Smooth muscle cell (in vitro differentiated cells): ENCODE measurements at regions not wholly inside any gene's neighbourhood (a gene's known extent, or its start where the extent isn't known, plus 50 kb on each side); places are given as distances from the start of the nearest gene placed in this dataset.

Experiments
- DNase-seq: peaks from one replicate; lab custom pipeline; 2025; ENCODE audit not compliant: unreplicated experiment; lab: John Stamatoyannopoulos, UW
- H2AFZ ChIP-seq: fragments of 200-600 bp; sonication (generic); 2 replicates; pipeline ENCODE4 v1.6.0; 2016; ENCODE audit warnings: antibody characterized with exemption, low read depth, mild to moderate bottlenecking
- H3F3A ChIP-seq: fragments of 200-600 bp; sonication (generic); 2 replicates; pipeline ENCODE4 v1.6.0; 2017; ENCODE audit warnings: antibody characterized with exemption, low read depth
- H3K27ac ChIP-seq: fragments of 200-600 bp; sonication (generic); 2 replicates; pipeline ENCODE4 v1.5.1; 2016; ENCODE audit warnings: low read depth, mild to moderate bottlenecking
- H3K27me3 ChIP-seq: fragments of 200-600 bp; sonication (generic); 2 replicates; pipeline ENCODE4 v1.6.1; 2016; ENCODE audit warnings: low read depth, mild to moderate bottlenecking
- H3K36me3 ChIP-seq: fragments of 200-600 bp; sonication (generic); 2 replicates; pipeline ENCODE4 v1.5.1; 2016; ENCODE audit warnings: low read depth
- H3K4me1 ChIP-seq: fragments of 200-600 bp; sonication (generic); 2 replicates; pipeline ENCODE4 v1.5.1; 2016; ENCODE audit warnings: low read depth
- H3K4me2 ChIP-seq: fragments of 200-600 bp; sonication (generic); 2 replicates; pipeline ENCODE4 v1.6.0; 2016; ENCODE audit warnings: mild to moderate bottlenecking
- H3K4me3 ChIP-seq: fragments of 200-600 bp; sonication (generic); 2 replicates; pipeline ENCODE4 v1.5.1; 2016; ENCODE audit warnings: mild to moderate bottlenecking
- H3K79me2 ChIP-seq: fragments of 200-600 bp; sonication (generic); 2 replicates; pipeline ENCODE4 v1.6.0; 2016; ENCODE audit warnings: low read depth, mild to moderate bottlenecking
- H3K9ac ChIP-seq: fragments of 200-600 bp; sonication (generic); 2 replicates; pipeline ENCODE4 v1.6.0; 2016; ENCODE audit warnings: low read depth
- H3K9me3 ChIP-seq: fragments of 200-600 bp; sonication (generic); replicated peaks from 2 replicates; pipeline ENCODE4 v1.5.1; 2016; ENCODE audit warnings: low read depth
- H4K20me1 ChIP-seq: fragments of 200-600 bp; sonication (generic); 2 replicates; pipeline ENCODE4 v1.6.0; 2016; ENCODE audit warnings: low read depth
- CTCF ChIP-seq: fragments of 200-600 bp; sonication (generic); IDR thresholded peaks from 2 replicates; pipeline ENCODE4 v1.5.1; 2017; ENCODE audit warnings: borderline replicate concordance, mild to moderate bottlenecking, antibody characterized with exemption; ENCODE audit not compliant: insufficient read depth, poor library complexity, severe bottlenecking
- WGBS: methylation state at CpG from one replicate; pipeline ENCODE4 v1.1.7; 2016; ENCODE audit warnings: low lambda C conversion rate; 5-methylcytosine and 5-hydroxymethylcytosine counted together

GRCh38 chr5:135173662-135174290 is 139.7 kb upstream of the PITX1 start:
- H3K9me3 ChIP-seq: no peaks in the 10 kb centered on the region
- no peak for TF ChIP-seq CTCF
- H3K27ac ChIP-seq: no peak overlapping the region
- no peaks in the 10 kb centered on the region for H4K20me1 ChIP-seq
- H3F3A ChIP-seq: no peaks in the 10 kb centered on the region
- no peak overlapping the region for H3K9ac ChIP-seq
- no peak overlapping the region for H3K4me2 ChIP-seq
- peaks cover 29% of the 10 kb centered on the region for H3K27me3 ChIP-seq
- DNase-seq: no peak
- 85% methylated on average over 6 of the region's 6 CpGs for WGBS
- no peaks in the 10 kb centered on the region for H3K4me1 ChIP-seq
- H2AFZ ChIP-seq: no peak overlapping the region
- H3K4me3 ChIP-seq: no peak overlapping the region
- no peaks in the 10 kb centered on the region for H3K79me2 ChIP-seq
- H3K36me3 ChIP-seq: no peaks in the 10 kb centered on the region

GRCh38 chr5:135172718-135173117 is 138.7 kb upstream of the PITX1 start:
- H3K9me3 ChIP-seq: no peaks in the 10 kb centered on the region
- WGBS: 63% methylated on average over 2 of the region's 2 CpGs
- no peak overlapping the region for H3K27ac ChIP-seq
- H3K36me3 ChIP-seq: no peaks in the 10 kb centered on the region
- no peak for TF ChIP-seq CTCF
- no peaks in the 10 kb centered on the region for H3F3A ChIP-seq
- DNase-seq: no peak
- H3K27me3 ChIP-seq: peaks cover 31% of the 10 kb centered on the region
- no peak overlapping the region for H3K4me2 ChIP-seq
- no peaks in the 10 kb centered on the region for H3K4me1 ChIP-seq
- no peaks in the 10 kb centered on the region for H3K79me2 ChIP-seq
- no peak overlapping the region for H2AFZ ChIP-seq
- no peaks in the 10 kb centered on the region for H4K20me1 ChIP-seq
- no peak overlapping the region for H3K4me3 ChIP-seq
- no peak overlapping the region for H3K9ac ChIP-seq

- no peaks in the 10 kb centered on the region for H3K4me1 ChIP-seq
- no peak overlapping the region for H3K4me3 ChIP-seq
- H3K9me3 ChIP-seq: no peaks in the 10 kb centered on the region
- 94% methylated on average over 1 of the region's 1 CpG for WGBS
- H3K4me2 ChIP-seq: no peak overlapping the region
- H3F3A ChIP-seq: no peaks in the 10 kb centered on the region
- no peak overlapping the region for H2AFZ ChIP-seq
- H3K27ac ChIP-seq: no peak overlapping the region
- no peaks in the 10 kb centered on the region for H3K79me2 ChIP-seq
- TF ChIP-seq CTCF: no peak
- no peaks in the 10 kb centered on the region for H3K36me3 ChIP-seq
- H3K9ac ChIP-seq: no peak overlapping the region
- H4K20me1 ChIP-seq: no peaks in the 10 kb centered on the region
- H3K27me3 ChIP-seq: peaks cover 44% of the 10 kb centered on the region
- DNase-seq: no peak
Measured at GRCh38 chr5:135171336-135171735, 137.3 kb upstream of the PITX1 start.

GRCh38 chr5:135170500-135170899 is 136.5 kb upstream of the PITX1 start:
- H3K4me2 ChIP-seq: no peak overlapping the region
- H3K9ac ChIP-seq: no peak overlapping the region
- DNase-seq: no peak
- no peak overlapping the region for H3K27ac ChIP-seq
- H2AFZ ChIP-seq: no peak overlapping the region
- no peaks in the 10 kb centered on the region for H4K20me1 ChIP-seq
- no peaks in the 10 kb centered on the region for H3F3A ChIP-seq
- no peaks in the 10 kb centered on the region for H3K9me3 ChIP-seq
- no peaks in the 10 kb centered on the region for H3K79me2 ChIP-seq
- no peaks in the 10 kb centered on the region for H3K36me3 ChIP-seq
- H3K4me3 ChIP-seq: no peak overlapping the region
- H3K27me3 ChIP-seq: peaks cover 44% of the 10 kb centered on the region
- H3K4me1 ChIP-seq: no peaks in the 10 kb centered on the region
- 77% methylated on average over 2 of the region's 2 CpGs for WGBS
- no peak for TF ChIP-seq CTCF
